GM12878 (cell line): ENCODE measurements at regions not wholly inside any gene's neighbourhood (a gene's known extent, or its start where the extent isn't known, plus 50 kb on each side); places are given as distances from the start of the nearest gene placed in this dataset.

ENCODE experiments used
- ATAC-seq: fragments of 200-7000 bp; cut with Tn5 transposase; 3 replicates; pipeline ENCODE4 v1.9.1; 2020; ENCODE audit warnings: mild to moderate bottlenecking, moderate library complexity
- BruUV-seq: library from RNA; stranded (reverse); fragments of 400-500 nt; replicated peaks from 2 replicates; lab custom pipeline; 2021; lab: Mats Ljungman, UMichigan
- CTCF ChIA-PET: fragments of 300-600 bp; sonication (Branson Sonifier 250); formaldehyde crosslinking; extraction: SDS; loops from one replicate; lab custom pipeline; 2021; ENCODE audit warnings: inconsistent platforms; lab: Yijun Ruan, JAX
- POLR2A ChIA-PET: fragments of 350-600 bp; formaldehyde crosslinking; extraction: SDS; loops from one replicate; lab custom pipeline; 2021; ENCODE audit warnings: inconsistent platforms; lab: Charles Lee
- RAD21 ChIA-PET: fragments of 300-600 bp; sonication (Branson Sonifier 250); formaldehyde crosslinking; loops from one replicate; lab custom pipeline; 2023; ENCODE audit warnings: antibody characterized with exemption; ENCODE audit not compliant: unreplicated experiment; lab: Charles Lee
- SMC1A ChIA-PET: fragments of 300-600 bp; sonication (Branson Sonifier 250); formaldehyde crosslinking; loops from one replicate; lab custom pipeline; 2023; ENCODE audit not compliant: unreplicated experiment, uncharacterized antibody; lab: Charles Lee
- DNase-seq: peaks from one replicate; pipeline ENCODE4 v3.0.0-alpha.2; 2011; ENCODE audit warnings: low read depth, low spot score
- FAIRE-seq: peaks from 3 replicates; lab custom pipeline; 2011; peaks lifted over from hg19 to GRCh38; lab: Jason Lieb, UNC
- H2AFZ ChIP-seq: 2 replicates; pipeline ENCODE4 v1.6.0; 2011; ENCODE audit warnings: low read depth, low read length, control low read depth; ENCODE audit not compliant: control insufficient read depth
- H3K27ac ChIP-seq: 2 replicates; pipeline ENCODE4 v1.5.1; 2011; ENCODE audit warnings: control low read depth; ENCODE audit not compliant: control insufficient read depth, insufficient read depth
- H3K27me3 ChIP-seq, 2 experiments: replicated peaks in 1 of 2; 2 replicates each; pipeline versions ENCODE4 v1.6.0 to v1.6.1; 2011; ENCODE audit warnings: low read length in 1 of 2; ENCODE audit not compliant: control insufficient read depth in 2 of 2, insufficient read depth in 2 of 2
- H3K36me3 ChIP-seq, 2 experiments: 2 replicates each; pipeline ENCODE4 v1.5.1; 2011; ENCODE audit warnings: low read length in 1 of 2; ENCODE audit not compliant: control insufficient read depth in 2 of 2, insufficient read depth in 2 of 2
- H3K4me1 ChIP-seq: 2 replicates; pipeline ENCODE4 v1.6.1; 2011; ENCODE audit warnings: mild to moderate bottlenecking, low read length, moderate library complexity, mixed read lengths; ENCODE audit not compliant: control insufficient read depth, insufficient read depth
- H3K4me2 ChIP-seq: 2 replicates; pipeline ENCODE4 v1.6.0; 2011; ENCODE audit warnings: control low read depth; ENCODE audit not compliant: control insufficient read depth, insufficient read depth
- H3K4me3 ChIP-seq: fragments of 200-600 bp; sonication (generic); 2 replicates; pipeline ENCODE4 v1.5.1; 2016
- H3K79me2 ChIP-seq: 2 replicates; pipeline ENCODE4 v1.6.0; 2011; ENCODE audit warnings: low read length; ENCODE audit not compliant: control insufficient read depth, insufficient read depth
- H3K9ac ChIP-seq: 2 replicates; pipeline ENCODE4 v1.8.0; 2011; ENCODE audit warnings: low read length, control low read depth, mixed read lengths; ENCODE audit not compliant: control insufficient read depth, insufficient read depth
- H3K9me3 ChIP-seq: replicated peaks from 3 replicates; pipeline ENCODE4 v1.5.1; 2011; ENCODE audit warnings: mild to moderate bottlenecking, low read length; ENCODE audit not compliant: control insufficient read depth, insufficient read depth
- H4K20me1 ChIP-seq: 2 replicates; pipeline ENCODE4 v1.6.0; 2011; ENCODE audit not compliant: control insufficient read depth, insufficient read depth
- WGBS: methylation state at CpG from one replicate; pipeline ENCODE4 v1.1.6; 2016; ENCODE audit warnings: low lambda C conversion rate; ENCODE audit not compliant: insufficient replicate concordance, insufficient coverage; ENCODE audit errors: missing lambda C conversion rate; 5-methylcytosine and 5-hydroxymethylcytosine counted together
- in situ Hi-C: fragments of 300-500 bp; cut with MboI; formaldehyde crosslinking; loops from 9 replicates; pipeline ENCODE4 v1.14.3; 2018; ENCODE audit warnings: mixed read lengths
- intact Hi-C: fragments of 100-400 bp; cut with micrococcal nuclease; formaldehyde crosslinking; loops from one replicate; pipeline ENCODE4 v1.14.2; 2022; ENCODE audit not compliant: unreplicated experiment
- TF ChIP-seq, protein P1 (sequence below): fragments of 450-650 bp; IDR thresholded peaks from 2 replicates; pipeline ENCODE4 v1.6.1; 2018; ENCODE audit warnings: mild to moderate bottlenecking, low read depth, moderate library complexity; ENCODE audit not compliant: partially characterized antibody
- TF ChIP-seq, protein P2 (sequence below): fragments of 450-650 bp; conservative IDR thresholded peaks from 2 replicates; pipeline ENCODE4 v1.6.1; 2017; ENCODE audit warnings: mild to moderate bottlenecking, moderate library complexity

- no peak overlapping the region for H3K27ac ChIP-seq
- no peaks in the 10 kb centered on the region for H3K36me3 ChIP-seq
- DNase-seq: no peak
- H3K27me3 ChIP-seq: no peaks in the 10 kb centered on the region; a peak in 2 of 4 replicates
- WGBS: 52% methylated on average over 9 of the region's 9 CpGs
- no TSS peak for BruUV-seq
- no peaks in the 10 kb centered on the region for H3K9me3 ChIP-seq
- no peak overlapping the region for H3K4me3 ChIP-seq
- SMC1A ChIA-PET: no interaction called here
- RAD21 ChIA-PET: no interaction called here
- H2AFZ ChIP-seq: no peak overlapping the region
- in situ Hi-C loops (no loop called here), intact Hi-C loops (no loop called here)
- no peak overlapping the region for H3K4me2 ChIP-seq
- ATAC-seq: no peak
- H3K79me2 ChIP-seq: no peaks in the 10 kb centered on the region
- no peaks in the 10 kb centered on the region for H4K20me1 ChIP-seq
- POLR2A ChIA-PET: no interaction called here
- CTCF ChIA-PET: no interaction called here
- no peak for FAIRE-seq
- no peak overlapping the region for H3K9ac ChIP-seq
- TF ChIP-seq, protein P1, sequence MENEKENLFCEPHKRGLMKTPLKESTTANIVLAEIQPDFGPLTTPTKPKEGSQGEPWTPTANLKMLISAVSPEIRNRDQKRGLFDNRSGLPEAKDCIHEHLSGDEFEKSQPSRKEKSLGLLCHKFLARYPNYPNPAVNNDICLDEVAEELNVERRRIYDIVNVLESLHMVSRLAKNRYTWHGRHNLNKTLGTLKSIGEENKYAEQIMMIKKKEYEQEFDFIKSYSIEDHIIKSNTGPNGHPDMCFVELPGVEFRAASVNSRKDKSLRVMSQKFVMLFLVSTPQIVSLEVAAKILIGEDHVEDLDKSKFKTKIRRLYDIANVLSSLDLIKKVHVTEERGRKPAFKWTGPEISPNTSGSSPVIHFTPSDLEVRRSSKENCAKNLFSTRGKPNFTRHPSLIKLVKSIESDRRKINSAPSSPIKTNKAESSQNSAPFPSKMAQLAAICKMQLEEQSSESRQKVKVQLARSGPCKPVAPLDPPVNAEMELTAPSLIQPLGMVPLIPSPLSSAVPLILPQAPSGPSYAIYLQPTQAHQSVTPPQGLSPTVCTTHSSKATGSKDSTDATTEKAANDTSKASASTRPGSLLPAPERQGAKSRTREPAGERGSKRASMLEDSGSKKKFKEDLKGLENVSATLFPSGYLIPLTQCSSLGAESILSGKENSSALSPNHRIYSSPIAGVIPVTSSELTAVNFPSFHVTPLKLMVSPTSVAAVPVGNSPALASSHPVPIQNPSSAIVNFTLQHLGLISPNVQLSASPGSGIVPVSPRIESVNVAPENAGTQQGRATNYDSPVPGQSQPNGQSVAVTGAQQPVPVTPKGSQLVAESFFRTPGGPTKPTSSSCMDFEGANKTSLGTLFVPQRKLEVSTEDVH: no peak
- TF ChIP-seq, protein P2, sequence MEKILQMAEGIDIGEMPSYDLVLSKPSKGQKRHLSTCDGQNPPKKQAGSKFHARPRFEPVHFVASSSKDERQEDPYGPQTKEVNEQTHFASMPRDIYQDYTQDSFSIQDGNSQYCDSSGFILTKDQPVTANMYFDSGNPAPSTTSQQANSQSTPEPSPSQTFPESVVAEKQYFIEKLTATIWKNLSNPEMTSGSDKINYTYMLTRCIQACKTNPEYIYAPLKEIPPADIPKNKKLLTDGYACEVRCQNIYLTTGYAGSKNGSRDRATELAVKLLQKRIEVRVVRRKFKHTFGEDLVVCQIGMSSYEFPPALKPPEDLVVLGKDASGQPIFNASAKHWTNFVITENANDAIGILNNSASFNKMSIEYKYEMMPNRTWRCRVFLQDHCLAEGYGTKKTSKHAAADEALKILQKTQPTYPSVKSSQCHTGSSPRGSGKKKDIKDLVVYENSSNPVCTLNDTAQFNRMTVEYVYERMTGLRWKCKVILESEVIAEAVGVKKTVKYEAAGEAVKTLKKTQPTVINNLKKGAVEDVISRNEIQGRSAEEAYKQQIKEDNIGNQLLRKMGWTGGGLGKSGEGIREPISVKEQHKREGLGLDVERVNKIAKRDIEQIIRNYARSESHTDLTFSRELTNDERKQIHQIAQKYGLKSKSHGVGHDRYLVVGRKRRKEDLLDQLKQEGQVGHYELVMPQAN: no peak
- no peaks in the 10 kb centered on the region for H3K4me1 ChIP-seq
Observed at GRCh38 chr20:24796236-24796635, 152.8 kb upstream of the CST7 start.
